ENCODE measurements at regions not wholly inside any gene's neighbourhood (a gene's known extent, or its start where the extent isn't known, plus 50 kb on each side); places are given as distances from the start of the nearest gene placed in this dataset.
"Not testable (repeated sequence)": the region's sequence is repeated elsewhere in the genome, so short reads cannot be mapped to it uniquely, and the experiment has no call there.

DNA sequence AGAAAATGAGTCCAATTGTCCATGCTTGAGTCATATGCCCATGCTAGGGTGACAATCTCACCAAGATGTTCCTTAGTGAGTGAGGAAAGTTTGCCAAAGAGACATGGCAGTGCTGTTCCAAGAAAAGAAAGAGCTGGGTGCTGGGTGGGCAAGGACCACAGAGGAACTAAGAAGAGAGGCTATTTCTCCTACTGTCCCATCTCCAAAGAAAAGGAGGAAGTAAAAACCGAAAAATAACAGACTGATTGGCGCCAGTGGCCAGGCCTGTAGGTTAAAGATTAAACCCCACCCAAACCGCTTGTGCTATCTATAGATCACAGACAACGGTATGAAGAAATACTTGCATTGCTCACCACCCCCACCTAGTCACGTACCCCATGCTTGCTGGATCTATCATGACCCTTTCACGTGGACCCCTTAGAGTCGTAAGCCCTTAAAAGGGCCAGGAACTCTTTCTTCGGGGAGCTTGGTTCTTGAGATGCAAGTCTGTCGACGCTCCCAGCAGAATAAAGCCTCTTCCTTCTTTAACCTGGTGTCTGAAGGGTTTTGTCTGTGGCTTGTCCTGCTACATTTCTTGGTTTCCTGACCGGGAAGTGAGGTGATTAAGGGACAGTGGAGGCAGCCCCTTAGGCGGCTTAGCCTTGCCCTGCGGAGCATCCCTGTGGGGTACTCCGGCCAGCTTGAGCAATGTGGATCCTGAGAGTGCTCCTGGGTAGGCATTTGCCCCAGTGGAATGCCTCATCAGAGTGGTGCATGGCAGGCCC, 606.5 kb downstream of the UQCRFS1 start:
- DNase-seq (ENCODE audit: low read depth), result no peak

DNA sequence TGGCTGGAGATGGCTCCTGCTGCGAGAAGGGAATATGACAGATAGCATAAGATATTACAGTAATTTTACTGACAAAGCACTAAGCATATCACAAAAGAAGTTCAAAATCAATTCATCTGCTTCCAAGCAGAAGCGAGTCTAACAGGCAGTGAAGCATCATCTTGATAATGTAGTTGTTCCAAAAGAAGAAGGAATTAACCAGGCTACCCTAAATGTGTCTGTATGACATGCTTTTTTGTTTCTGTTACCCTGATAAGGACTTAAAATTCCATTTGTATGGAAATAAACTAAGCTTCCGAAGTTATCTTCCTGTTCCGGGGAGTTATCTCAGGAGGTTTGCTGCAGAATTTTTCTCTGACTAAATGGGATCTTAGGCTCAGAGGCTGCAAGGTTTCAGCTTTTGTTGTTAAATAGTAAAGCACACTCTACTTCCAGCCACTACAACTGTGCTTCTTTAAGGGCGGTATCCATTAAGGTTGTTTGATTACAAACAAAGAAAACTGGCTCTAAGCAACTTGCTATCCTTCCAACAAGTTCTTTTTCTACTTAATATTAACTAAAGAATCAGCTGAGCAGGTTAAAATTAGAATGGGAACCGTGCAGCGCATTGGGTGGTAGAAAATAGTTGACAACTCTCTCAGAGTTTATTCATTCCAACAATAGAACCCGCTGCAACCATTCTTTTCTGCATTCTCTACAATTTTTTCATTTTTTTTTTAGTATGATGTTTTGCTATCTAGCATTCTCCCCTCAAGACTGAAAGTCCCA, 607.3 kb downstream of the UQCRFS1 start:
- no peak for DNase-seq (ENCODE audit: low read depth)

DNA sequence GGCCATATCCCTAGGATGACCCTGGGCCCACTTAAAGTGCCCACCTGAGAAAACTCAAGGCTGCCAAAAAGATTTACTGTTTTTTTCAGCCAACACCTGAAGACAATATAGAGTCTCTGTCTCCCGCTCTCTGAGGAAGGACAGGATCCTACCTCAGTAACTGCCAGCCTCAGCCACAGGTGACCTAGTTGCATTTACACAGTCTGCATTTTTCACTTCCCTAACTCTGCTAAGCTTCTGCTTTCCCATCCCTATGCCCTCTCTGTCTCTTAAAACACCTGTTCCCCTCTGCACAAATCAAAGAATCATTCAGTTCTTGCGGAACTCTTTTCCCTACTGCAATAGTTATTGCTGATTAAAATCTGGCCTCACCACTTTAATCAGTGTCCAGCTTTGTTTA, 609.5 kb downstream of the UQCRFS1 start:
- no peak for DNase-seq (ENCODE audit: low read depth)

DNA sequence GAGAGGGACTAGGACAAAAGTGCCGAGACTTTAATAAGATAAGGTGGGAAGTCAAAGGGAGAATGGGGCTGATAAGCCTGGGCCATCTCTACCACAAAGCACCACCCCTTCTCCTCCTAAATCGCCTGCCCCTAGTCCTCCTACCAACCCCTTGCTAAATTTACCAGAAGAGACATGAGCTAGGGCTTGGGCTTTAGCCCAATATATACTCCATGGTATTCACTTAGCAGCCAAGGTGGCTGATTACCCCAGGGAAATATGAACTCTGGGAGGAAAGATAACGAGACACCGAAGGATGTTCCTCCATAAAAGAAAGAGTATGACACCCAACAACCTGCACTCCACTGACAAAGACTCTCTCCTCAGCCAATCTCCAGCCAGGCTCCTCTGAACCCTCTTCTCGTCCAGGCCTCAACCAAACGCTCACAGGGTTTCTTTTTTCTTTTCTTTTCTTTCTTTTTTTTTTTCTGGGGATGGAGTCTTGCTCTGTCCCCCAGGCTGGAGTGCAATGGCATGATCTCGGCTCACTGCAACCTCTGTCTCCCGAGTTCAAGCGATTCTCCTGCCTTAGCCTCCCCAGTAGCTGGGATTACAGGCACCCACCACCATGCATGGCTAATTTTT, 610.2 kb downstream of the UQCRFS1 start:
- no peak for DNase-seq (ENCODE audit: low read depth)

DNA sequence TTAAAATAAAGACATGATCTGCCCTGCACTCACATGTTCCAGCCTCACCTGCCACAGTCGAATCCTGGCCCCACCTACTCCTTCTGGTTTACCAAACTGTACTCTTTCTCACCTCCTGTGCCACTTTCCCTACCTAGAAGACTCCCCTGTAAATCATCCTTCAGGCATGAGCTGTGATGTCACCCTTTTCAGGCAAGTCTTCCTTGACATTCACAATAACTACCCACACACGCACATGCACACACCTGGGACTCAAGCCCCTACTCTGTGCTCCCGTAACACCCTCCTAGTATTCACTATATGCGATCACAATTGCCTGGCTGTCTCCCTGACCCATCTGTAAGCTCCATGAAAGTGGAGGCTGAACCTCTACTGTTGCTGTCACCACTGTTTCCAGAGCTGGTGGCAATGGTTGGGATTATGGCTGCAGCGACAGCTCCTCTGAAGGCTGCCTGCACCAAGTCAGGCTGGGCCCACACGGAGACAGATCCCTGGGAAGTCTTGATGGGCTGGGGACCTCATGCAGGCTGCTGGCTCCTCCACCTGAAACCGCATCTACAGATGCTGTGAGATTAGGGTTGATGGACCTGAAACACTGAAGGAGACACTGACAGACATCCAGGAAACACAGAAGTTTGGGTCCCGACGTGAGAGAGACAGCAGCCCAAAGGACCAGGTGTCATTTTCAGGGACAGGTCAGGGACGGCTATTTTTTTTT, 611.1 kb downstream of the UQCRFS1 start:
- DNase-seq (ENCODE audit: low read depth), result no peak

DNA sequence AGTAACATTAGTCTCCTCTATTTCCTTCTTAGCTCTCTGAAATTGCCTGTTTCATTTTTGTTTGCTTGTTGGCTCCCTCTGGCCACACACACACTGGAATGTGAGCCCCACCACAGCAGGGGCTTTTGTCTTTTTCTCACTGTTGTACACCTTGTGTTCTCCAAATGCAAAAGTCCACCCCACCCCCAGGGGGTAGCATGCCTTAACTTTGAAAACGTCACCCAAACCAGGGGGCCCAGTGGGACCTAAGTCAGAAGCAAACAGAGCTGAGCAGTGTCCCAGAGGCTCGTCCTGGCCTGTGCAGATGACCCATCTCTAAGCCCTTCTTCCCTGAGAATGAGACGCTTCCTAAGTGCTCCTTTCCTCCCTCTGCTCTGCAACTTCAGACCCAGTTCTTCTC, 614.1 kb downstream of the UQCRFS1 start:
- no peak for DNase-seq (ENCODE audit: low read depth)

DNA sequence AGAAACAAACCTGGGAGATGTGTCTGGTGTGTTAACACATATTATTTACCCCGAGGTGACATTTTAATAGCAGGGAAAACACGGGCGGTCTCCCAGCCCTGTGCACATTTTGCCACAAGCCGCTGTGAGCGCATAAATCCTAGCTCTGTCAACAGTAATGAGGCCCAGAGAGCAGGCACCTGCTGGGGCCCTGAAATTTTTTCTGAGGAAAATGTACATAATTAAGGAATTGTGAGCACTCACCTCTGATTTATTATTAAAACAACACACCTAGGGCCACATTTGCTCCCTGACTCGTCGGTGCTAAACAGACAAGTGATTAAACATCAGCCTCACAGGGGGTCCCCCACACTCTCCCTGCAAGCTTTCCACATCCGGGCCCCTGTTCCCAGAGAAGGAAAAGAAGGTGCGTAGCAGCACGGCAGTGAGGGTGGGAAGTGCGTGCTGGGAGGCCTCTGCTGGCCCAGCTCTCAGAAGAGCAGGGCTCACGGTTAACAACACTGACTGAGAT, 616.3 kb downstream of the UQCRFS1 start:
- DNase-seq (ENCODE audit: low read depth), result no peak

DNA sequence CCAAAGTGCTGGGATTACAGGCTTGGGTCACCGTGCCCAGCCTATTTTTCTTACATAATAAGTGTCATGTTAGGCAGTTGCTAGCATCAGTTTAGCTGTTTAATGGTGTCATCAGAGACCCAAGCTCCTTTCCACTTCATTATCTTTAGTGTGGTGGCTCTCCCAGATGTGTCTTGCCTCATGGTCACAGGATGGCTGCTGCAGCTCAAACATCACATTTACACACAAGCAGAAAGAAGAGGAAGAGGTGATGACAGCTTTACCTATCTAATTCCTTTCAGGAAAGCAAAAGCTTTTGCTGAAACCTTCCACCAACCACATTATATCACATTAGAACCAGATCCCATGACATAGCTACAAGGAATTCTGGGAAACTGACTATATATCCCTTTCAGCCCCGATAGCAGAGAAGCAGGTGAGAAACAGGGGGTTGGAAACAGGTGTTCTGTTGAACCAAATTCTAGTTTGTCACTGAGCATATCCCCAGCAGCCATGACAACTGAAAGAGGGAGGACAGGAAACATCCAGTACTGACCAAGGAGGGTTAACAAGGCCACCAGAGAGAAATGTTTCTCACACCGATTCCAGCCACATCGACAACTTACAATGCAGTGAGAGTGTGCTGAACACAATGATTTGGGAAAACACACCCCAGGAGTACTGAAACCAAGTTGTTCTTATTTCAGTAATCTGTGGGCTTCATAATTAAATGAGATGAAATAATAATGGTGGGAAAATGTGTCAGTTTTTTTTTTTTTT, 617.0 kb downstream of the UQCRFS1 start:
- no peak for DNase-seq (ENCODE audit: low read depth)

DNA sequence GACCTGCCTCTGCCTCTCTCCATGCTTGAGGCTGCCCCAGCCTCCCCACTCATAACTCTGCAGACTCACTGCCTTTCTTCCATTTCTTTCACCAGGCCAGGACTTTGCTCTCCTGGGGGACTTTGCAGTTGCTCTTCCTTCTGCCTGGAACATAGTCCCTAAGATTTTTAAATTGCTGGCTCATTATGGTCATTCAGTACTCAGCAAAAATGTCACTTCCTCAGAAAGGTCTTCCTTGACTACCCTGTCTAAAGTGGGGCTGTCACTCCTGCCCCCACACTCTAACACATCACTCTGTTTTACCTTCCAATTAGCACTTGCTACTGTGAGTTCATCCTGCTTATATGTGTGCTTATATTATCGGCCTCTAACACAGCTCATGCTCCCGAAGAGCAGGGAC, 618.2 kb downstream of the UQCRFS1 start:
- DNase-seq (ENCODE audit: low read depth), result no peak

DNA sequence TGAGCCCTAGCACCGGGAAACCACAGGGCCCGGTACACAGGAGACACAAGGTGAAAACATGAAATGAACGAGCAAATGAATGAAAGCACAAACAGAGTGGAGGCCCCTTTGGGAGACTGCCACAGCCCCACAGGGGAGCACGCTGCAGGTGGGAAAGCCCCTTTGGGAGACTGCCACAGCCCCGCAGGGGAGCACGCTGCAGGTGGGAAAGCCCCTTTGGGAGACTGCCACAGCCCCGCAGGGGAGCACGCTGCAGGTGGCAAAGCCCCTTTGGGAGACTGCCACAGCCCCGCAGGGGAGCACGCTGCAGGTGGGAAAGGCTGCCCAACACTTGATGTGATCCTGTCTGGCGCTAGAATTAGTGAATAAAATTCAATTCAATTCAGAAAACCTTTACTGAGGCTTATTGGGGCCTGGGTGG, 623.0 kb downstream of the UQCRFS1 start:
- DNase-seq (ENCODE audit: low read depth), result not testable (repeated sequence)

DNA sequence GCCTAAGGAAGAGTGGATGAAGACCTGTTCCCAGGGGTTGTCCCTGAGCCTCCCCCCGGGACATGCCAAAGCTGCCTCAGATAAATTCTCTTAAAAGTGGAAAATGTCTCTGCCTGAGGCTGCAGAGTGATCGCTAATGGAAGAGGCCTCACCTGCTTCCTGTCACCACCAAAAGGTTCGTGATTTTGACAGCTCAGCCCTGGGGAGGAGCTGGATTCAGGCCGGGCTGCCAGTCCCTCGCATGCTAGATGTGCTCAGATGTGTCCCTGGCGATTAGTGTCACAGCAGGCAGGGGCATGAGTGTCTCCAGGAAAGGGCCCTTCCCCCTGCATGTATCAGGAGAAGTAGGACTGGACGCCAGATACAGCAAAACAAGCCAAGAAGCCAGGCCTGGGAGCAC, 626.5 kb downstream of the UQCRFS1 start:
- no peak for DNase-seq (ENCODE audit: low read depth)

DNA sequence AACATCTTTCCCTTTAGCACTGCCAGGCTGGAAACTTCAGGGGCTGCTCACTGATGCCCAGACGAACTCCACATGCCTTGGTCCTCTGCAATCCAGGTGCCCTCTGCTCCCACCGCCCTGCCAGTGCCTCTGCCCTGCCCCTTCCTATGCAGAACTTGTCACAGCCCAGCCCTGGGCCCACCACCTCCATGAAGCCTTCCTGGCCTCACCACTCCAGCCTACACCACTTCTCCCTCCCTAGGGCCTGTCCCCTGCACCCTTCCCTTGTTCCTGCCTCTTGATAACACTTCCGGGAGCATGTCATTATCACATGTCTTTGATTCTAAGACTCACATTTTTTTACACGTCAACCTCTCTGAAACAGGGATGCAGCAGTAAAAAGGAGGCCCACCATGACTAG, 627.2 kb downstream of the UQCRFS1 start:
- no peak for DNase-seq (ENCODE audit: low read depth)

DNA sequence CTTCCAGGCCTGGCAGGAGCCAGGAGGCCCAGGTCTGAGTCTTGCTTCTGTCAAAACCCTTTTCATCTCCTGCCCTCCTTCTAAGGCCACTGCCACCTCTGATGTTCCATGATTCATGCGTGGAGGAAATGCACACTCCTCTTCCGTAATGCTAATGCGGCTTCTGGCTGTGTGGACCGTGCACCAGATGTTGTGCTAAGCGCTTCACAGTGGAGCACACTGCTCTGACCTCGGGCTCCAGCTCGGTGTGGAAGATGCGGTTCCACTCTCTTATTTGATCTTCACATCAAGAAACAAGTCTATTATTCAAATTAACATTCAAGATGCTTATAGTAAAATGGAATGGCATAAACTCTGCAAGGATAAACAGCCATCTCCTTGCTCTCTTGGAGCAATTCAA, 629.2 kb downstream of the UQCRFS1 start:
- no peak for DNase-seq (ENCODE audit: low read depth)

DNA sequence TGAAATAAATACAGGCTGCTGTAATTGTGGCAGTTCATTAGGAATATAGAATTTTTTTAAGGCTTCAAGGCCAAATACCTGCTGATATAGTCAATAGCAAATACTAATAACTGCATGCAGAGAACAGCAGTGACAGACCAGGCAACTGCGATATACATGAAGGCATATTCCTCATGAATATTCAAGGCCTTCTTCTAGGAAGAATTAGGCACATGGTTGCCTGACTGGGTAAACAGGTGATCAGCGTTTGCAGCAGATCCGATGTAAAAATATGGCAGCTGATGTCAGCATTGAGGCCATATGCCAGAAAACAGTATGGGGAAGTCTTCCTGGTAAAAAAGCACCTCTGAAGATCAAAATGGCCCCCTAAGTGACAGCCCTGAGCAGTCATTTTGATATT, 629.7 kb downstream of the UQCRFS1 start:
- no peak for DNase-seq (ENCODE audit: low read depth)

DNA sequence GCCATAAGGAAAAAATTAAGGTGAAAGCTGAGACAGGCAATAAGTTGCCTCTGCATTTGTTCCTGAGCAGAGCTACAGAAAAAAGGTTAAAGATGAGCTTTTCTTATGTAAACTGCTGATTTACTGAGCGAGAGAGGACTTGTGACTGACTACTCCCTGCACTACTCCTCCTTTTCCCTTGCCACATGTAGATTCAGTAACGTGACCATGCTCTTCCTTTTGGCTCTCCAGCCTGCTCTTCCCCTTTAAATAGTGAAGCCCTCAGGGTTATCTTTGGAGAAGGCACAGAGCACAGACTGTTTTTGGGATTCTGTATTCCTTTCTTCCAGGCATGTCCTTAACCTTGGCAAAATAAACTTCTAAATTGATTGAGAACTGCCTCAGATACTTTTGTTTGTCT, 630.2 kb downstream of the UQCRFS1 start:
- DNase-seq (ENCODE audit: low read depth), result no peak

DNA sequence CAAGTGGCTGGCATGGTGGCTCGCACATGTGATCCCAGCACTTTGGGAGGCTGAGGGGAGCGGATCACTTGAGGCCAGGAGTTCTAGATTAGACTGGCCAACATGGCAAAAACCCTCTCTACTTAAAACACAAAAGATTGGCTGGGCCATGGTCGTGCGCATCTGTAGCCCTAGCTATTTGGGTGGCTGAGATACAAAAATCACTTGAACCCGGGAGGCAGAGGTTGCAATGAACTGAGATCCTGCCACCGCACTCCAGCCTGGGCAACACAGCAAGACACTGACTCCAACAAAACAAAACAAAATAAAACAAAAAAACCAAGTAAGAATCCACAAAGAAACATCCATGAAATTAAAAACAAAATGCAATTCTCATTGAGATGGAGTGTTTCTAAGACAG, 630.6 kb downstream of the UQCRFS1 start:
- no peak for DNase-seq (ENCODE audit: low read depth)

DNA sequence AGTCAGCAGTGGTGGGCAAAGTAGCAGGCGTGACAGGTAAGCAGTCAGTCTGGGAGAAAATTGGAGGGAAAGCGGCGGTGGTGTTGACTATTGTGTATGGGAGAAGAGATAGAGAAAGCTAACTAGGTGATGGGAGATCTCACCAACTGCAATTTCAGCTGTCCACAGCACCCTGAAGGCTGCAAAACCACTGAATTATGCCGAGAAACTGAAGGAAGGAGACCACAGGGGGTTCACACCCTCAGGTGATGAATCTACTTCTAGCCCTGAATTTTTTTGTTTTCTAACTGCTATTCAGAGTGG, 631.5 kb downstream of the UQCRFS1 start:
- DNase-seq (ENCODE audit: low read depth), result no peak

DNA sequence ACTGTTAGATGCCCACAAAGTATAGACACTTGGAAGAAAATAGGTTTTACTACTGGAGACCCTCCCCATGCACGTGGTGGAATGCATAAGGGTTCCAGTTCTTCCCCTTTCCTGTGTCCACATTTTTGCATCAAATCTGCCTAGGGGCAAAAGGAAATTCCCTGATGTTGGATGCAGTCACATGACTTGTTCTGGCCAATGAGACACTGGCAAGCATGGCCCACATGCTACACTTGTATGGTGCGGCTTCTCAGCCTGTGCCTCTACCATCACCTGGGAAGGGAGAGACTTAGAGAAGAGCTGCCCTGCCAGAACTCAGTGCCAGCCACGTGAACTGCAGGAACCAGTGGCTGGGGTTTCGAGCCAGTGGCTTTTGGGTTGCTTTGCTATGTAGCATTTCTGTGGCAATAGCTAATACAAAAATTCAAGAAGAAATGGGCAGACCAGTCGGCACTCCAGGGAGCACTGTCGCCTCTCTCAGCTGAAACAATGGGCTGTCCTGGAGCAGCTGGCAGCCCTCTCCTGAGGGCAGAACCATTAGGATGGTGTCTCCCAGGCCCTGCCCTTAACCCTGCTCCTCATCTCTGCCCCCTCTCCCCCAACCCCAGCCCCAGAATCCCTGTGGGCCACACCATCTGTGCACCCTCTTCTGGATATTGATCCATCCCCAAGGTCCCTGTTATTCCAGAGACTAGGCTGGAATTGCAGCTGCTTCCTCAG, 634.0 kb downstream of the UQCRFS1 start:
- no peak for DNase-seq (ENCODE audit: low read depth)

DNA sequence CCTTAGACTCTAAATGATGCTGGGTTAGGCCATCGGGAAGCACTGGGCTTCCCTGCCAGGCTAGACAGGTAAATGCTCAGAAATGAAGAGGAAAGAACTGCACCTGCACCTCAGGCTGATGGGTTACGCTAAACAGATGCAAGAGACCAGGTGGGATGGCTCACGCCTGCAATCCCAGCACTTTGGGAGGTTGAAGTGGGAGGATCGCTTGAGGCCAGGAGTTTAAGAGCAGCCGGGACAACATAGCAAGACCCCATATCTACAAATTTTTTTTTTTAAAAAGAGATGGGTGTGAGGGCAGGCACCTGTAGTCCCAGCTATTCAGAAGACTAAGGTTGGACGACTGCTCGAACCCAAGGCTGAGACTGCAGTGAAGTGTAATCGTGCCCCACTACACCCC, 634.7 kb downstream of the UQCRFS1 start:
- DNase-seq (ENCODE audit: low read depth), result no peak

DNA sequence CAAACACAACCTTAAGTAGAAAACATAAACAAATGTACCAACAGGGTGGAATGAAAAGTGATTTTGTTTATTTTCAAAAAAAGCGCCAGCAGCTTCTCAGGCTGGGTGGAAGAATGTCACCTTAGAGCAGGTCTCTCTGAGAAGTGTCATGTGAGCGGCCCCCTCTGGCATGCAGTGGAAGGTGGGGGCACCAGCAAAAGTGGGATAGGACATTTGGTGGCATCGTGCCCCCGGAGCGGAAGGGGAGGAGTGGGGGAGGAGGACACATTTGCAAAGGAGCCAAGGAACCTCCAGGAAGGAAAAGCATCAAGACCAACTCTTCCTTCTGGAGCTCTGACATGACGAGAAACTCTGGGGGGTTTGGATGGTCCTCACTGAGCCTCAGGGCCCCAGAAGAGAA, 635.3 kb downstream of the UQCRFS1 start:
- no peak for DNase-seq (ENCODE audit: low read depth)

All from myocyte (in vitro differentiated cells).